IMR-90 (cell line): ENCODE measurements at regions not wholly inside any gene's neighbourhood (a gene's known extent, or its start where the extent isn't known, plus 50 kb on each side); places are given as distances from the start of the nearest gene placed in this dataset.

Experiments used
- ATAC-seq: fragments of 200-7000 bp; cut with Tn5 transposase; 2 replicates; pipeline ENCODE4 v1.9.1; 2020; ENCODE audit warnings: low read depth, mild to moderate bottlenecking, moderate library complexity
- BruUV-seq: library from RNA; stranded (reverse); fragments of 400-500 nt; replicated peaks from 2 replicates; lab custom pipeline; 2021; lab: Mats Ljungman, UMichigan
- CTCF ChIA-PET: fragments of 300-600 bp; formaldehyde crosslinking; extraction: SDS; loops from one replicate; lab custom pipeline; 2021; ENCODE audit warnings: antibody characterized with exemption; lab: Yijun Ruan, JAX
- POLR2A ChIA-PET: fragments of 300-600 bp; sonication (Branson Sonifier 250); formaldehyde crosslinking; loops from one replicate; lab custom pipeline; 2022; ENCODE audit warnings: antibody characterized with exemption; ENCODE audit not compliant: unreplicated experiment; lab: Charles Lee
- DNase-seq: peaks from one replicate; pipeline ENCODE4 v3.0.0; 2013
- H2AFZ ChIP-seq: replicated peaks from 2 replicates; pipeline ENCODE3; 2013; ENCODE audit warnings: low read length, mild to moderate bottlenecking; ENCODE audit not compliant: poor library complexity
- H2AK5ac ChIP-seq: 2 replicates; pipeline ENCODE4 v1.6.1; 2013; ENCODE audit warnings: low read depth, low read length, inconsistent platforms
- H2AK9ac ChIP-seq: replicated peaks from 2 replicates; pipeline ENCODE3; 2013; ENCODE audit warnings: mild to moderate bottlenecking, low read depth, low read length, moderate library complexity; ENCODE audit not compliant: poor library complexity
- H2BK120ac ChIP-seq: 2 replicates; pipeline ENCODE4 v1.6.1; 2013; ENCODE audit warnings: low read depth, low read length, inconsistent platforms
- H2BK15ac ChIP-seq: 3 replicates; pipeline ENCODE4 v1.6.1; 2013; ENCODE audit warnings: low read depth, low read length, inconsistent platforms
- H2BK20ac ChIP-seq: 2 replicates; pipeline ENCODE4 v1.6.1; 2013; ENCODE audit warnings: low read depth, mild to moderate bottlenecking, inconsistent platforms, low read length, moderate library complexity
- H2BK5ac ChIP-seq: 2 replicates; pipeline ENCODE4 v1.6.1; 2013; ENCODE audit warnings: mild to moderate bottlenecking, low read depth, low read length, inconsistent platforms; ENCODE audit not compliant: poor library complexity, severe bottlenecking
- H3K14ac ChIP-seq: replicated peaks from 2 replicates; pipeline ENCODE4 v1.6.1; 2013; ENCODE audit warnings: low read depth, low read length, inconsistent platforms
- H3K18ac ChIP-seq: 2 replicates; pipeline ENCODE4 v1.6.1; 2013; ENCODE audit warnings: low read depth, low read length, control low read depth
- H3K23ac ChIP-seq: 2 replicates; pipeline ENCODE4 v1.6.1; 2013; ENCODE audit warnings: low read depth, low read length, inconsistent platforms
- H3K27ac ChIP-seq: 2 replicates; pipeline ENCODE4 v1.5.1; 2013; ENCODE audit warnings: mild to moderate bottlenecking, control low read depth, low read length; ENCODE audit not compliant: insufficient read depth
- H3K27me3 ChIP-seq: 2 replicates; pipeline ENCODE4 v1.6.1; 2013; ENCODE audit warnings: low read length; ENCODE audit not compliant: control insufficient read depth, insufficient read depth
- H3K36me3 ChIP-seq: 2 replicates; pipeline ENCODE4 v1.6.1; 2013; ENCODE audit warnings: low read length, mixed read lengths; ENCODE audit not compliant: control insufficient read depth, insufficient read depth
- H3K4ac ChIP-seq: 2 replicates; pipeline ENCODE4 v1.6.1; 2013; ENCODE audit warnings: low read depth, low read length, inconsistent platforms
- H3K4me1 ChIP-seq: 2 replicates; pipeline ENCODE4 v1.6.1; 2013; ENCODE audit warnings: low read length, mixed read lengths; ENCODE audit not compliant: control insufficient read depth, insufficient read depth
- H3K4me2 ChIP-seq: 2 replicates; pipeline ENCODE4 v1.6.1; 2013; ENCODE audit warnings: low read depth, mild to moderate bottlenecking, control low read depth, low read length, moderate library complexity
- H3K4me3 ChIP-seq: 2 replicates; pipeline ENCODE4 v1.5.1; 2013; ENCODE audit warnings: low read depth, mild to moderate bottlenecking, control low read depth, low read length, moderate library complexity; ENCODE audit not compliant: insufficient read depth
- H3K56ac ChIP-seq: 2 replicates; pipeline ENCODE4 v1.6.1; 2013; ENCODE audit warnings: low read length, inconsistent platforms; ENCODE audit not compliant: insufficient read depth; ENCODE audit errors: extremely low read depth
- H3K79me1 ChIP-seq, 2 experiments: 2 replicates each; pipeline ENCODE4 v1.6.1; 2013; ENCODE audit warnings: low read length in 2 of 2, inconsistent platforms in 1 of 2, low read depth in 1 of 2
- H3K9ac ChIP-seq: 2 replicates; pipeline ENCODE4 v1.6.1; 2013; ENCODE audit warnings: low read depth, low read length, control low read depth
- H3K9me1 ChIP-seq: 2 replicates; pipeline ENCODE4 v1.6.1; 2013; ENCODE audit warnings: low read length, inconsistent platforms; ENCODE audit not compliant: insufficient read depth
- H3K9me3 ChIP-seq: 2 replicates; pipeline ENCODE4 v1.6.1; 2013; ENCODE audit warnings: low read length; ENCODE audit not compliant: control insufficient read depth, insufficient read depth
- H4K20me1 ChIP-seq: 2 replicates; pipeline ENCODE4 v1.6.1; 2013; ENCODE audit warnings: low read length, inconsistent platforms; ENCODE audit not compliant: insufficient read depth
- H4K5ac ChIP-seq: 2 replicates; pipeline ENCODE4 v1.6.1; 2013; ENCODE audit warnings: mild to moderate bottlenecking, low read depth, low read length, control low read depth
- H4K8ac ChIP-seq, 2 experiments: 2 replicates each; pipeline ENCODE4 v1.6.1; 2013; ENCODE audit warnings: low read depth in 2 of 2, low read length in 2 of 2, control low read depth in 1 of 2, inconsistent platforms in 1 of 2
- H4K91ac ChIP-seq: 2 replicates; pipeline ENCODE4 v1.6.1; 2013; ENCODE audit warnings: low read depth, low read length, inconsistent platforms; ENCODE audit not compliant: insufficient read depth
- BHLHE40 ChIP-seq: fragments of 150-350 bp; IDR thresholded peaks from 2 replicates; pipeline ENCODE4 v1.6.1; 2016; ENCODE audit warnings: mild to moderate bottlenecking, low read depth, low read length
- CEBPB ChIP-seq: IDR thresholded peaks from 2 replicates; pipeline ENCODE4 v1.6.1; 2012; ENCODE audit warnings: low read depth, low read length, improper control_type of control experiment
- MAZ ChIP-seq: IDR thresholded peaks from 2 replicates; pipeline ENCODE4 v1.6.1; 2012; ENCODE audit warnings: low read depth, mild to moderate bottlenecking, low read length, improper control_type of control experiment, moderate library complexity, borderline replicate concordance
- MXI1 ChIP-seq: IDR thresholded peaks from 2 replicates; pipeline ENCODE4 v1.6.1; 2012; ENCODE audit warnings: low read depth, mild to moderate bottlenecking, low read length, moderate library complexity, borderline replicate concordance
- NFE2L2 ChIP-seq: fragments of 150-350 bp; IDR thresholded peaks from 2 replicates; pipeline ENCODE4 v1.6.1; 2016; ENCODE audit warnings: low read depth, mild to moderate bottlenecking, low read length
- POLR2A ChIP-seq: IDR thresholded peaks from 2 replicates; pipeline ENCODE4 v1.6.1; 2012; ENCODE audit warnings: mild to moderate bottlenecking, low read depth, low read length
- RAD21 ChIP-seq: IDR thresholded peaks from 2 replicates; pipeline ENCODE4 v1.6.1; 2012; ENCODE audit warnings: low read length, improper control_type of control experiment
- RCOR1 ChIP-seq: IDR thresholded peaks from 2 replicates; pipeline ENCODE4 v1.6.1; 2012; ENCODE audit warnings: mild to moderate bottlenecking, low read length, improper control_type of control experiment; ENCODE audit not compliant: insufficient replicate concordance
- SMC3 ChIP-seq: fragments of 150-350 bp; IDR thresholded peaks from 2 replicates; pipeline ENCODE4 v1.6.1; 2016; ENCODE audit warnings: low read depth, mild to moderate bottlenecking, antibody characterized with exemption, low read length, moderate library complexity
- WGBS, 2 experiments: methylation state at CpG; one replicate each; pipeline versions ENCODE4 v1.1.5 to v1.1.7; 2013; ENCODE audit warnings: missing lambda C conversion rate in 2 of 2; ENCODE audit not compliant: insufficient read length in 1 of 2; ENCODE audit errors: extremely low coverage in 2 of 2; 5-methylcytosine and 5-hydroxymethylcytosine counted together
- dilution Hi-C: fragments of 300-500 bp; cut with HindIII; formaldehyde crosslinking; loops from one replicate; pipeline ENCODE4 v1.14.3; 2018; ENCODE audit warnings: low sequenced_read_pairs; ENCODE audit not compliant: unreplicated experiment
- in situ Hi-C: fragments of 300-500 bp; cut with MboI; formaldehyde crosslinking; loops from 3 replicates; pipeline ENCODE4 v1.14.3; 2019; ENCODE audit warnings: low sequenced_read_pairs, inconsistent platforms, mixed read lengths
- intact Hi-C: fragments of 100-400 bp; cut with micrococcal nuclease; formaldehyde crosslinking; loops from 2 replicates; pipeline ENCODE4 v1.10.0; 2022
- TF ChIP-seq, protein P1 (sequence below): fragments of 150-350 bp; IDR thresholded peaks from 2 replicates; pipeline ENCODE4 v1.6.1; 2016; ENCODE audit warnings: low read depth, mild to moderate bottlenecking, low read length, moderate library complexity, borderline replicate concordance
- TF ChIP-seq, protein P2 (sequence below): conservative IDR thresholded peaks from 2 replicates; pipeline ENCODE4 v1.5.1; 2012; ENCODE audit warnings: mild to moderate bottlenecking, low read depth, low read length, improper control_type of control experiment

DNA sequence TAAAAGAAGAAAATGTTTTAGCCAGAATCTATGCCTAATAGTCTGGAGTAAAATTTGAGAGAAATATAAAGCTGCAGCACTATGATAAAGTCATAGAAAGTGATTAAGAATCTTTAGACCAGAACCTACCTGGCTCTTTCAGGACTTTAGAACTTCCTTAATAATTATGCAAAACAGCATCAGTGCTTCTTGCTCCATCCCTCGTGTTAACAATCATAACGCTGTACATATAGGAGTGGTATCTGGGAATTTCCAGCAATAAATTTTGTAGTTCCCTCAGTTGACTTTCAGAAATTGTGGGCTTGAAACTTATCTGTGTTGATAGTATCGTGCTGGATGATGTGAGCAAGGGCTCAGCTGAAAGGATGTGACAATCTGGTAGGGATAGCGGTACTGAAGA, 102.1 kb upstream of the RASGEF1B start:
- H3K14ac ChIP-seq, result no peak overlapping the region
- TF ChIP-seq RAD21, result no peak
- no peak for TF ChIP-seq BHLHE40
- TF ChIP-seq SMC3, result no peak
- no peak for TF ChIP-seq NFE2L2
- TF ChIP-seq, protein P1, sequence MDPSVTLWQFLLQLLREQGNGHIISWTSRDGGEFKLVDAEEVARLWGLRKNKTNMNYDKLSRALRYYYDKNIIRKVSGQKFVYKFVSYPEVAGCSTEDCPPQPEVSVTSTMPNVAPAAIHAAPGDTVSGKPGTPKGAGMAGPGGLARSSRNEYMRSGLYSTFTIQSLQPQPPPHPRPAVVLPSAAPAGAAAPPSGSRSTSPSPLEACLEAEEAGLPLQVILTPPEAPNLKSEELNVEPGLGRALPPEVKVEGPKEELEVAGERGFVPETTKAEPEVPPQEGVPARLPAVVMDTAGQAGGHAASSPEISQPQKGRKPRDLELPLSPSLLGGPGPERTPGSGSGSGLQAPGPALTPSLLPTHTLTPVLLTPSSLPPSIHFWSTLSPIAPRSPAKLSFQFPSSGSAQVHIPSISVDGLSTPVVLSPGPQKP, result no peak
- no peak for TF ChIP-seq MAZ
- TF ChIP-seq, protein P2, sequence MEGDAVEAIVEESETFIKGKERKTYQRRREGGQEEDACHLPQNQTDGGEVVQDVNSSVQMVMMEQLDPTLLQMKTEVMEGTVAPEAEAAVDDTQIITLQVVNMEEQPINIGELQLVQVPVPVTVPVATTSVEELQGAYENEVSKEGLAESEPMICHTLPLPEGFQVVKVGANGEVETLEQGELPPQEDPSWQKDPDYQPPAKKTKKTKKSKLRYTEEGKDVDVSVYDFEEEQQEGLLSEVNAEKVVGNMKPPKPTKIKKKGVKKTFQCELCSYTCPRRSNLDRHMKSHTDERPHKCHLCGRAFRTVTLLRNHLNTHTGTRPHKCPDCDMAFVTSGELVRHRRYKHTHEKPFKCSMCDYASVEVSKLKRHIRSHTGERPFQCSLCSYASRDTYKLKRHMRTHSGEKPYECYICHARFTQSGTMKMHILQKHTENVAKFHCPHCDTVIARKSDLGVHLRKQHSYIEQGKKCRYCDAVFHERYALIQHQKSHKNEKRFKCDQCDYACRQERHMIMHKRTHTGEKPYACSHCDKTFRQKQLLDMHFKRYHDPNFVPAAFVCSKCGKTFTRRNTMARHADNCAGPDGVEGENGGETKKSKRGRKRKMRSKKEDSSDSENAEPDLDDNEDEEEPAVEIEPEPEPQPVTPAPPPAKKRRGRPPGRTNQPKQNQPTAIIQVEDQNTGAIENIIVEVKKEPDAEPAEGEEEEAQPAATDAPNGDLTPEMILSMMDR, result no peak
- no peak for TF ChIP-seq POLR2A
- no peak for TF ChIP-seq MXI1
- TF ChIP-seq RCOR1, result no peak
- no peak for TF ChIP-seq CEBPB
- intact Hi-C loops, result no loop called here
- 0 out of 2 replicates have a peak, but pooled peaks cover 2% of the 10 kb centered on the region for H3K27me3 ChIP-seq
- H2BK120ac ChIP-seq, result no peak overlapping the region
- H4K91ac ChIP-seq, result no peak overlapping the region
- H3K23ac ChIP-seq, result no peak overlapping the region
- no CpG with 5 or more reads among the region's 4 CpGs for WGBS, 2 experiments
- H3K36me3 ChIP-seq, result no peaks in the 10 kb centered on the region
- DNase-seq (no peak), ATAC-seq (no peak)
- no peak overlapping the region for H2BK5ac ChIP-seq
- no peak overlapping the region for H4K8ac ChIP-seq
- H3K4ac ChIP-seq, result no peak overlapping the region
- H2BK15ac ChIP-seq, result no peak overlapping the region
- H3K4me1 ChIP-seq, result no peaks in the 10 kb centered on the region
- H3K9ac ChIP-seq, result no peak overlapping the region
- in situ Hi-C loops, result no loop called here
- no peaks in the 10 kb centered on the region for H4K20me1 ChIP-seq
- H2AK5ac ChIP-seq, result no peak overlapping the region
- dilution Hi-C loops, result no loop called here
- H3K18ac ChIP-seq, result no peak overlapping the region
- BruUV-seq, result no TSS peak
- H3K56ac ChIP-seq, result no peak overlapping the region
- H2BK20ac ChIP-seq, result no peak overlapping the region
- no peak overlapping the region for H4K5ac ChIP-seq
- H3K4me2 ChIP-seq, result no peak overlapping the region
- H3K27ac ChIP-seq, result no peak overlapping the region
- H3K79me1 ChIP-seq, result no peaks in the 10 kb centered on the region
- H3K4me3 ChIP-seq, result no peak overlapping the region
- H2AFZ ChIP-seq, result no peak overlapping the region
- CTCF ChIA-PET, result no interaction called here
- no peaks in the 10 kb centered on the region for H3K9me3 ChIP-seq
- H2AK9ac ChIP-seq, result no peak overlapping the region
- POLR2A ChIA-PET, result no interaction called here
- no peaks in the 10 kb centered on the region for H3K9me1 ChIP-seq
